ENCODE measurements at regions not wholly inside any gene's neighbourhood (a gene's known extent, or its start where the extent isn't known, plus 50 kb on each side); places are given as distances from the start of the nearest gene placed in this dataset.
"Not testable (repeated sequence)": the region's sequence is repeated elsewhere in the genome, so short reads cannot be mapped to it uniquely, and the experiment has no call there.

DNA sequence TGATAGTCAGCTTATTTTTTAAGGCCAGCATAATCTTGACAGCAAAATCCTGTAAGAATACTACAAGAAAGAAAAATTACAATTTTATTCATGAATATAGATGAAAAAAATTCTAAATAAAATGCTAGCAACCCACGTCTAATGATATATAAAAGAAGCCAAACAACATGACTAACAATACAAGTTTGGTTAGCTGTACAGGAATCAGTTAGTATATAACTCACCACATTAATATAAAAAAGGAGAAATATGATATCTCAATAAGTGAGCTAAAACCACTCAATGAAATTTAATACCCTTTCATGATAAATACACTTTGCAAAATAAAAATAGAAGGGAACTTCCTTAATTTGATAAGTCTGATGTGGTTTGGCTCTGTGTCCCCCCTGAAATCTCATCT, 139.7 kb upstream of the MAN2A1 start:
- in situ Hi-C loops (cut with HindIII; ENCODE audit: low pct_ligation_motif_present, low pct_unique_long_range_greater_than_20kb, low sequenced_read_pairs) = no loop called here
- no peak for DNase-seq

DNA sequence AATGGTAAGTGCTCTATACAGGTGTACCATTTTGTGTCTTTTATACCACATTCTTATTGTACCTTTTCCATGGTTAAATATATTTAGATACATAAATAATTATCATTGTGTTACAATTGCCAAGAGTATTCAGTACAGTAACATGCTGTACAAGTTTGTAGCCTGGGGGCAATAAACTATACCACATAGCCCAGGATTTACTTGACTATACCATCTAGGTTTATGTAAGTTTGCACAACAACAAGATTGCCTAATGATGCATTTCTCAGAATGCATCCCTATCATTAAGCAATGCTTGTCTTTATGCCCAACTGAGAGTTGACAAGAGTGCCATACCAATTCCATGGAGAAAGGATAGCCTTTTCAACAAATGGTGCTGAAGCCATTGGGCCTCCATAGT, 136.7 kb upstream of the PJA2 start:
- in situ Hi-C loops (cut with HindIII; ENCODE audit: low pct_ligation_motif_present, low pct_unique_long_range_greater_than_20kb, low sequenced_read_pairs) = no loop called here
- no peak for DNase-seq

DNA sequence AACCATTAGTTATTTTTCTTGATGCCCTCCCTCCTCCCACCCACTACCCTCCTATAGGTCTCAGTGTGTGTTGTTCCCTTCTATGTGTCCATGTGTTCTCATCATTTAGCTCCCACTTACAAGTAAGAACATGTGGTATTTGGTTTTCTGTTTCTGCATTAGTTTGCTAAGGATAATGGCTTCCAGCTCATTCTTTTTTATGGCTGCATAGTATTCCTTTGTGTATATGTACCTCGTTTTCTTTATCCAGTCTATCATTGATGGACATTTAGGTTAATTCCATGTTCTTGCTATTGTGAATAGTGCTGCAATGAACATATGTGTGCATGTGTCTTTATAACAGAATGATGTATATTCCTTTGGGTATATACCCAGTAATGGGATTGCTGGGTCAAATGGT, 135.1 kb upstream of the PJA2 start:
- DNase-seq; in situ Hi-C loops (cut with HindIII; ENCODE audit: low pct_ligation_motif_present, low pct_unique_long_range_greater_than_20kb, low sequenced_read_pairs): not testable (repeated sequence)

DNA sequence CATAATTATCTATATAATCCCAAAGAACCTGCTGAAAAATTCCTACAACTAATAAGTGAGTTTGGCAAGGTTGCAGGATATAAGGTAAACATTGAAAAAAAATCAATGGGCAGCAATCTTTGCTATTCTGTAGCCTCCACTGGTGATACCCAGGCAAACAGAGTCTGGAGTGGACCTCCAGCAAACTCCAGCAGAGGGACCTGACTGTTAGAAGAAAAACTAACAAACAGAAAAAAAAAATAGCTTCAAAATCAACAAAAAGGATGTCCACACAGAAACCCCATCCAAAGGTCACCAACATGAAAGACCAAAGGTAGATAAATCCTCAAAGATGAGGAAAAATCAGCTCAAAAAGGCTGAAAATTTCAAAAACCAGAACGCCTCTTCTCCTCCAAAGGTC, 128.9 kb upstream of the PJA2 start:
- DNase-seq; in situ Hi-C loops (cut with HindIII; ENCODE audit: low pct_ligation_motif_present, low pct_unique_long_range_greater_than_20kb, low sequenced_read_pairs): not testable (repeated sequence)

DNA sequence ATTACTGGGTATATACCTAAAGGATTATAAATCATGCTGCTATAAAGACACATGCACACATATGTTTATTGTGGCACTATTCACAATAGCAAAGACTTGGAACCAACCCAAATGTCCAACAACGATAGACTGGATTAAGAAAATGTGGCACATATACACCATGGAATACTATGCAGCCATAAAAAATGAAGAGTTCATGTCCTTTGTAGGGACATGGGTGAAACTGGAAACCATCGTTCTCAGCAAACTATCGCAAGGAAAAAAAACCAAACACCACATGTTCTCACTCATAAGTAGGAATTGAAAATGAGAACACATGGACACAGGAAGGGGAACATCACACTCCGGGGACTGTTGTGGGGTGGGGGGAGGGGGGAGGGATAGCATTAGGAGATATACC, 125.3 kb upstream of the PJA2 start:
- DNase-seq; in situ Hi-C loops (cut with HindIII; ENCODE audit: low pct_ligation_motif_present, low pct_unique_long_range_greater_than_20kb, low sequenced_read_pairs): not testable (repeated sequence)

DNA sequence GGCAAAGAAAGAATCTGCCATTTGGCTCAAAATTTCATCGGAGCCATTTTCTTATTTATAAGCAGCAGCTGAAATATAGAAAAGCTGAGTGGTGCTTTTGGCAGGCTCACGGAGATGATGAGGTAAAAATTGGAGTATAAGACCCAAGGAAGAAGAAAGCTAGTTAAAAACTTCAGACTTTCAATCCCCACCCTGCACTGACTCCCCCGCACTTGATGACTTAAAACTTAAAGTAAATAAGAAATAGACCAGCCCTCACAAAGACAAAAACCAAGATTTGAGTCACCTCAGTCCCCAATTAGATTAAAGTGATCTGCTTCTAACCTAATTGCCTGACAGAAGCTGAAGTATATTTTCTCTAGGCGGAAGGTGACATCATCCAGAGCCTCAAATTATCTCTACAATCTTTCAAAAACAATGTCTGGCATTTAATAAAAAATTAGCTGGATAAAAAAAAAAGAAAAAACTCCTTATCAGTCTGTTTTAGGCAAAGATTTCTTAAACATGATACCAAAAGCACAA, 124.0 kb upstream of the PJA2 start:
- no peak for DNase-seq
- in situ Hi-C loops (cut with HindIII; ENCODE audit: low pct_ligation_motif_present, low pct_unique_long_range_greater_than_20kb, low sequenced_read_pairs) = no loop called here

DNA sequence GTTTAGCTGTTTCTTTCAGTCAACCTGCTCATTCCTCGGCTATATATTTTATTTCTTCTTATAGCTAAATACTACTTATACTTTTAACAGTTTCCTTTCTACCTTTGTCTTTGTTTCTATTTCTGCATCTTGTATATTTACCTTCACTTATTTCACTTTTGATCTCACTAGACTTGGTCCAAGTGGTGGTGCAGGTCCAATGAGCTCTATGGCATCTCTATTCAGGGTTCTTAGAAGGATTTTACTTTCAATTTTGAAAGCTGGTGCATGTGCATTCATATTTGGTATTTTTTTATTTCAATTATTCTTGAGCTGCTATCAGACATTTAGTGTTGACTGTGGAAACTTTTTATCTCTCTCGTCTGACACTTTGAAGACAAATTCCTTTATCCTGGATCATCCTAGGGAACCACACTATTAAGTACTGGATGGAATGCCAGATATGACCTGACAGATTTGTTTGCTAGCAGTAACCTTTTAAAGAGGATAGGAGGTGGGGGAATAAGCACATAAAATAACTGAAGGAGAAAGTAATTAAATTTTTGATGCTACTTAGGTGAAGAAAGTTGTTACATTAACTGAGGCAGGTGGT, 123.1 kb upstream of the PJA2 start:
- no peak for DNase-seq
- in situ Hi-C loops (cut with HindIII; ENCODE audit: low pct_ligation_motif_present, low pct_unique_long_range_greater_than_20kb, low sequenced_read_pairs) = no loop called here

DNA sequence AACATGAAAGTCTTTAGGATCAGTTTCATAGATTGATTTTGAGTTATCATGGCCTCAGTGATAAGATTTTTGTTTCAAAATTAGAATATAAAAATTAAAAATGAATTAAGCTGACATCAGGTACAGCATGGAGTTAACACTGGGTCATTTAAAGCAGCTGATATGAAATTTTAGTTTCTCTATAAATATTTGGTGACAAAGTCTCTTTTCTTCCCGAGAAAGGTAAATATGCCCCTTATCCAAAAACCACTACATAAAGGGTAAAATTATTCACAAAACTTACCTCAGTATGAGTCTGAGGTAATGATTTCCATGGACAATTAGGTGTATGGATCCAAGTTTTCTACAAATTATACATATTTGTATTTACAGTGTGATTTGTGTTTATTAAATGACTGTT, 121.5 kb upstream of the PJA2 start:
- in situ Hi-C loops (cut with HindIII; ENCODE audit: low pct_ligation_motif_present, low pct_unique_long_range_greater_than_20kb, low sequenced_read_pairs) = no loop called here
- no peak for DNase-seq

DNA sequence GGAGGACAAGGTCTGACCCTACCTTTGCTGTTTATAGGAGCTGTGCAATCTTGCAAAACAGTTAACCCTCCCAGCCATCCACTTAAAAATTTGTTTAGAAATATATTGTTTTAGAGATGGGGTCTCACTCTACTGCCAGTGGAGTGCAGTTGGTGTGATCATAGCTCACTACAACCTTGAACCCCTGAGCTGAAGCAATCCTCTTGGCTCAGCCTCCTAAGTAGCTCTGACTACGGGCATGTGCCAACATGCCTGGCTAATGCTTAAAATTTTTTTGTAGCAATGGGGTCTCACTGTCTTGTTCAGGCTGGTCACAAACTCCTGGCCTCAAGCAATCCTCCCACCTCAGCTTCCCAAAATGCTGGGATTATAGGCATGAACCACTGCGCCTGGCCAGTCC, 120.2 kb upstream of the PJA2 start:
- in situ Hi-C loops (cut with HindIII; ENCODE audit: low pct_ligation_motif_present, low pct_unique_long_range_greater_than_20kb, low sequenced_read_pairs) = no loop called here
- DNase-seq = no peak

DNA sequence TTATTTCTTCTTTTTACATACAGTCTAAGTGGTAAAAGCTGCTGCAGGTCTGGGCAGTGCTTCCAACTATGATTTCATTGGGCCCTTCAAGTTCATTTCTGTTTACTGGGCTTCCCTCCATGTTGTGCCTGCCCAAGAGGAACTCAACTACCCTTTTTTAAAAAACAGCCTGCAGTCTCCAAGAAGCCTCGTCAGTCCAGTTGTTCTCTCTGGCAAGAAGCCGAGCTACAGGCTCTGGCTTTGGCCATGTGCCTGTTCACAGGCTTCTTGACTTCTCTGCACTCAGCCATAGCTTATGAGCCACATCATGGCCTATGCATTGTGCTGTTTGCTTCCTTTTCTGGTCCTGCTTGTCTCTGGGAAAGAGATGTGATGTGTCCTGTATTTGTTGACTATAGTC, 119.7 kb upstream of the PJA2 start:
- in situ Hi-C loops (cut with HindIII; ENCODE audit: low pct_ligation_motif_present, low pct_unique_long_range_greater_than_20kb, low sequenced_read_pairs) = no loop called here
- DNase-seq = no peak

DNA sequence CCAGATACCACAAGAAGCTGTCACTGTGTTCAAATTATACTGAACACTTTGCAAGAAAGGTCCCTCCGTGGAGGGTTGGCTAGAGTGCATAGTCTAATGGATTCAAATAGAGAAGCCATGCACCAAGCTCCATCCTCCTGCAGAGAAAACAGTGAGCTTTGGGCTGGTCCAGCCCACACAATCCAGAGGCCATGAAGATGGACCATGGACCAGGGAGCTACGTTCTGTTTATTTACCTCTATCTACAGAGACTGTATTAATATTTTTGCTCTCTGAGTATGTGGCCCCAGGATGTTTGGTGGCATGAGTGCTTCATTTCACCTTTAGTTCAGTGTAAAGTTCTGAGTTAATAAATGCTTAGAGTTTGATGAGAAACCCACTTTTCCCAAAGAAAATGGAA, 114.8 kb upstream of the PJA2 start:
- DNase-seq = no peak
- in situ Hi-C loops (cut with HindIII; ENCODE audit: low pct_ligation_motif_present, low pct_unique_long_range_greater_than_20kb, low sequenced_read_pairs) = no loop called here

DNA sequence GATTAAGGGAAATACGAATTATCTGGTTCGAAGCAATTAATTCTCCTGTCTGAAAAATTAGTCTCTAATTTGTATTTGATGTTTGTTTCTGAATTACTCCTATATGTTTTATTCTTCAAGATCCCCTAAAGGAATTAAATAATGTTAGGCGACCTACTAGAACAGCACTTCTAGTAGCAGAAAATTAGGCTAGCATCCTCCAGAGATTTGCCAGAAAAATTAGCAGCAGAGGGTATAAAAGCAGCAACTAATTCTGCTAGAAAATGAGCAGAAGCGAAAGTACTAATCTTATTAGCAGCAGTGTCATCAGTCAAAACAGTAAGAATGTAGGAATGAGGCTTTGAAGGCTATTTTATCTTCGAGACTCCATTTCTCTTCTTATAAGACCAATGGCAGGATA, 114.3 kb upstream of the PJA2 start:
- no peak for DNase-seq
- in situ Hi-C loops (cut with HindIII; ENCODE audit: low pct_ligation_motif_present, low pct_unique_long_range_greater_than_20kb, low sequenced_read_pairs) = no loop called here

DNA sequence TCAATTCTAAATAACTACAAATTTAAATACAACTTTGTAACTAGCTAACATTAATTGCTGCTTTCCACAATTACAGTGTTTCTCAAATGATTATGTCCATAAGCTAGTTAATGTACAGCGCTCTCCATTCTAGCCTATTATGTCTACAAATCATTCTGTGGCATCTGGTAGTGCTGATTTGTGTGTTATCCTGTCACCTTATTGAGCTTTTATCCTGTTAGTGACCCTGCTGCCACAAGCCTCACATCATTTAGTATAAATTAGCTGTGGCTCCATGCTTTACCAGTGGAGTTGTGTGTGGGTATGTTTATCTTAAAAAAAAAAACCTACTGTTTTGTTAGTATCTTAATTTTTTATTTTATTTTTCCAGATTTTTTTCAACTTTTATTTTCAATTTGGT, 112.6 kb upstream of the PJA2 start:
- in situ Hi-C loops (cut with HindIII; ENCODE audit: low pct_ligation_motif_present, low pct_unique_long_range_greater_than_20kb, low sequenced_read_pairs) = no loop called here
- DNase-seq = no peak

DNA sequence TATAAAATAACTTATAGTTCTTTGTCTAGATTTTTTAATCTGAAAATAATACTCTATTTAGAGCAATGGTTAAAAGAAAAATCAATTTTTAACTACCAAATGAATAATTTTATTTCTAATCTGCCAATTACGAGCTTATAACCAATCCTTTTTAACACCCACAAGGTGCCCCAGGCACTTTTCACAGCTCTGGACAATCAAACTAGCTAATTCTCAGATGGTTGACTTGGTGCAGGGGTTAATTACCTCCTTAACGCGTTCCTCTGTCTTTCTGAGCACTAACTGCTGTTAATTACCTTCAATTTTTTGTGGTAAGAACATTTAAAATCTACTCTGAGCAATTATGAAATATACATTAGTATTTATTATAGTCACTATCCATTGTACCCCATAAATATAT, 109.6 kb upstream of the PJA2 start:
- in situ Hi-C loops (cut with HindIII; ENCODE audit: low pct_ligation_motif_present, low pct_unique_long_range_greater_than_20kb, low sequenced_read_pairs) = no loop called here
- DNase-seq = no peak

DNA sequence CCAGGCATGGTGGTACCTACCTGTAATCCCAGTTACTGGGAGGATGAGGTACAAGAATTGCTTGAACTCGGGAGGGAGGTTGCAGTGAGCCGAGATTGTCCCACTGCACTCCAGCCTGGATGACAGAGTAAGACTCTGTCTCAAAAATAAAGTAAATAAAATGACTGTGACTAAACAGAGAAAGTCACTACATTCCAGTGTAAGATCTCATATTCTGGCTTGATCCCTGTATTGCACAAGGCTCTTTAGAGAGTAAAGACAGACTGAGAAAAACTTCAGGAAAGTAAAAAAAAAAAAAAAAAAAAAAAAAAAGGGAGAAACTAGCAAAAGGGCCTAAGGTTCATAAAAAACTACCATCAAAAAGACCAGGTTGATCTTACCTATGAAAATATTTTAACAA, 106.6 kb upstream of the PJA2 start:
- in situ Hi-C loops (cut with HindIII; ENCODE audit: low pct_ligation_motif_present, low pct_unique_long_range_greater_than_20kb, low sequenced_read_pairs) = no loop called here
- DNase-seq = no peak

DNA sequence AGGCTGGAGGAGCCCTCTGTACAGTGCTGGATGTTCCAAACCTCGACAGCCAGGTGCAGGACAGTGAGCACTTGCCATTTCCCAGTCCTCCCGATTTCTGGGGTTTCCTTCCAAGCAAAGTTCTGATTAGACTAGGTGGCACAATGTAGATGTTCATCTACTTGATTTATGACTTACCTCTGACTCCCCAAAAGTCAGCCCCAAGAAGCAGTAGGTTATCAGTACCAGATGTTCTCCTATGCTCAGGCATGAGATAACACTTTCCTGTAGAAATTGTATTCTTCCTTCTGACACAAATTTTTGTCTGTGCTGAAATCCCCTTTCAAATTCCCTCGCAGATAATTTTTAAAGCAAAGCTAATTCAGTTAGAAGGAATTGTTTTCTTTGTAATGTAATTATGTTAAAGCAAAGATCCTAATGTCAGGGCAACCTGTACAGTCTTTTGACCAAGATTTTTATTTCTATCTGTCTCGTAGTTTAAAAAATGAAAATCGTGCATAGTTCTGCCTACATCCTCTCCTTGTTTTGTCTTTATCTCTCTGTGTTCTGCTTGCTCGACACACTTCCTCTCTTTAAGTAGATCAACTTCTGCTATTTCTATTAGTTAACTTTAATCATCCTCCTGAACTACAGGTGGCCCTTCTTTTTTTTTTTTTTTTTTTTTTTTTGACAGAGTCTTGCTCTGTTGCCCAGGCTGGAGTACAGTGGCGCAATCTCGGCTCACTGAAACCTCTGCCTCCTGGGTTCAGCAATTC, 102.4 kb upstream of the PJA2 start:
- in situ Hi-C loops (cut with HindIII; ENCODE audit: low pct_ligation_motif_present, low pct_unique_long_range_greater_than_20kb, low sequenced_read_pairs) = no loop called here
- DNase-seq = no peak

DNA sequence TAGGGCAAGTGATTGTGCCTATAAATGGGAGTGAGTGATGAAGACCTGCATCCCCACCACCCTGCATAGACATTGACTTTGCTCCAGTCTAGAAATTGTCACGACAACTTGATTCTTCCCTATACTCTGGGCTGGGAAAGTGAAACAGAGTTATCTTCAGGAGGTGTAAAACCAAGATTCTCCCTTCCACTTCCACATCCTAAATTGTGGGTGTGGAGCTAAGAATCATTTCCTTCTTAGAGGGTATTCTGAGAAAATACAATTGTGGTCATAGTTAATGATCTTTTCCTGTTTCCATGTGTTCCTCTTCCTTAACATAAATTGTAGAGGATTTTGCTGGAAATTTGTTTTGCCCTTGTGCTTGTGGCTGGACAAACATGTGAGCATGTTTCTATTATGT, 96.8 kb upstream of the PJA2 start:
- no peak for DNase-seq
- in situ Hi-C loops (cut with HindIII; ENCODE audit: low pct_ligation_motif_present, low pct_unique_long_range_greater_than_20kb, low sequenced_read_pairs) = no loop called here

DNA sequence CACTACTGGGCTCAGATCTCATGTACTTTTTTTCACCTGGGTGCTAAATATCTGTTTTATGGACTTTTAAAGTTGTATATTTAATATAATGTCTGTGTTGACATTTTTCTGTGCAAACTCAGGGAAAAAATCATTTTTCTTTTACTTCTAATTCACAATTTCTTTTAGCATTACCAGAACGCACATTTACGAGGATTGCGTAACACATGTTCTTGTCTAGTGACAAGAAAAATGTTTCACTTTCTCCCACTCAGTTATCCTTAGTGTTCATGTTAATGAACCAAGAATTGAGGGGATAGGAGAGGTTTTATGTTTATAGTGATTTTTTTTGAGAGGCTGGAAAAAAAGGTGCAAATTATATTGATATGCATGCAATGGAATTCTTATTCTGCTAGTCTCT, 86.3 kb upstream of the PJA2 start:
- in situ Hi-C loops (cut with HindIII; ENCODE audit: low pct_ligation_motif_present, low pct_unique_long_range_greater_than_20kb, low sequenced_read_pairs) = no loop called here
- no peak for DNase-seq

DNA sequence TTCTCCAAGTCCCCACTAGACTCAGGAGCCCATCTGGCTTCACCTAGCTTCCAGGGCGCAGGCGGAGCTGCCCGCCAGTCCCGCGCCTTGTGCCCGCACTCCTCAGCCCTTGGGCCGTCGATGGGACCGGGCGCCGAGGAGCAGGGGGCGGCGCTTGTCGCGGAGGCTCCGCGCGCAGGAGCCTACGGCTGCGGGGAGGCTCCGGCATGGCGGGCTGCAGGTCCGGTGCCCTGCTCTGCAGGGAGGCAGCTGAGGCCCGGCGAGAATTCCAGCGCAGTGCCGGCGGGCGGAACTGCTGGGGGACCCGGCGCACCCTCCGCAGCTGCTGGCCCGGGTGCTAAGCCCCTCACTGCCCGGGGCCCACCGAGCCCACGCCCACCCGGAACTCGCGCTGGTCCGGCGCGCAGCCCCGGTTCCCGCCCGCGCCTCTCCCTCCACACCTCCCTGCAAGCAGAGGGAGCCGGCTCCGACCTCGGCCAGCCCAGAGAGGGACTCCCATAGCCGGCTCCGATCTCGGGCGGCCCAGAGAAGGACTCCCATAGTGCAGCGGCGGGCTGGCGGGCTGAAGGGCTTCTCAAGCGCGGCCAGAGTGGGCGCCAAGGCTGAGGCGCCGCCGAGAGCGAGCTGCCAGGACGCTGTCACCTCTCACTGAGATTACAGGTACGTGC, 78.1 kb upstream of the PJA2 start:
- in situ Hi-C loops (cut with HindIII; ENCODE audit: low pct_ligation_motif_present, low pct_unique_long_range_greater_than_20kb, low sequenced_read_pairs) = no loop called here
- no peak for DNase-seq

Data from ACHN (cell line).